IPS-20b (cell line): ENCODE measurements at regions not wholly inside any gene's neighbourhood (a gene's known extent, or its start where the extent isn't known, plus 50 kb on each side); places are given as distances from the start of the nearest gene placed in this dataset.
"Not testable (repeated sequence)": the region's sequence is repeated elsewhere in the genome, so short reads cannot be mapped to it uniquely, and the experiment has no call there.

Source experiments
- H3K27ac ChIP-seq: one replicate; pipeline ENCODE4 v1.5.1; 2013; ENCODE audit warnings: low read length
- H3K27me3 ChIP-seq: 2 replicates; pipeline ENCODE4 v1.6.1; 2013; ENCODE audit warnings: mild to moderate bottlenecking, low read length, inconsistent platforms; ENCODE audit not compliant: insufficient read depth
- H3K36me3 ChIP-seq: 2 replicates; pipeline ENCODE4 v1.6.1; 2013; ENCODE audit warnings: low read depth, mild to moderate bottlenecking, inconsistent platforms, low read length, moderate library complexity; ENCODE audit not compliant: insufficient read depth
- H3K4me1 ChIP-seq: 2 replicates; pipeline ENCODE4 v1.6.1; 2013; ENCODE audit warnings: mild to moderate bottlenecking, control low read depth, inconsistent platforms, low read length, moderate library complexity; ENCODE audit not compliant: insufficient read depth
- H3K4me3 ChIP-seq: 2 replicates; pipeline ENCODE4 v1.5.1; 2013; ENCODE audit warnings: mild to moderate bottlenecking, low read length, inconsistent platforms
- H3K9ac ChIP-seq: 2 replicates; pipeline ENCODE4 v1.6.1; 2013; ENCODE audit warnings: low read depth, mild to moderate bottlenecking, inconsistent platforms, low read length, moderate library complexity
- H3K9me3 ChIP-seq: 2 replicates; pipeline ENCODE4 v1.6.1; 2013; ENCODE audit warnings: mild to moderate bottlenecking, low read depth, low read length, inconsistent platforms; ENCODE audit not compliant: insufficient read depth

DNA sequence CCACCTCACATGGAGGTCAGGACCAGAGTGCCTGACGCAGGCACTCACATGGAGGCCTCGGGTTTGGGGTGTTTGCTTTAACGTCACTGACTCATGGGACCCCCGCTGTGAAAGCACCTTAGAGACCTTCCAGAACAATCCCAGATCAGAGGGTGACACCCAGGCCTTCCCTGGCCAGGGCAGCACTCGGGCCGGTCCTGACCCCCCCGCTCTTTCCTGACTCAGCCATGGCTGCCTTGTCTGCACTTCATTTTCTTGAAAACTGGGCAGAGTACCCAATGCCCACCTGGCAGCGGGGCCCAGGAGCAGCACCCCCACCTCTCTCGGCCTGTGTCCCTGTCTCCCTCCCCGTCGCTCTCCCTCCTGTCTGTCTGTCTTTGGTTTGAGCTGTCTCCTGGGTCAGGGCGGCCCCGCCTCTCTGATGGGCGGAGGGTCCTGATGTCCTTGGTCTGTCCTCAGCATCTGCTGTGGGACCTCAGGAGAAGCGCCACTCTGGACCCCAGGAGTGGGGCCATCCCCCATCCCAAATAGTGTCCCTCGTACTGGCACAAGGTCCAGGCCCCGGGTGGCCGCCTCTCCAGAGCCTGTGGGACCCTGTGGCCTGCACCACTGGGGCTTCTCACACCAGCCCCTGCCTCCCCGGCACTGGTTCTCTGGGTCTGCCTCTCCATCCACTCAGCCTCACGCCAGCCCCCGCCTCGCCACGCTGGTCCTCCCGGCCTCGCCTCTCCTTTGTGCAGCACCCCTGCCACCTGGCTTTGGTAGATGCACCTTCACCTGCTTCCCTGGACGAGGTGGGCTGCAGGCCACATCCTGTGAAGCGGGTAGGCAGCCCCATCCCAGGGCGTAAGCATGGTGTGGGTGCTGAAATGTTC, 55.9 kb upstream of the ZNF469 start:
- Histone ChIP-seq H3K36me3 (no peaks in the 10 kb centered on the region), H3K9me3 (no peaks in the 10 kb centered on the region), H3K4me3 (no peak overlapping the region), H3K4me1 (no peaks in the 10 kb centered on the region), H3K27ac (no peak overlapping the region), H3K27me3 (no peaks in the 10 kb centered on the region), H3K9ac (no peak overlapping the region)

DNA sequence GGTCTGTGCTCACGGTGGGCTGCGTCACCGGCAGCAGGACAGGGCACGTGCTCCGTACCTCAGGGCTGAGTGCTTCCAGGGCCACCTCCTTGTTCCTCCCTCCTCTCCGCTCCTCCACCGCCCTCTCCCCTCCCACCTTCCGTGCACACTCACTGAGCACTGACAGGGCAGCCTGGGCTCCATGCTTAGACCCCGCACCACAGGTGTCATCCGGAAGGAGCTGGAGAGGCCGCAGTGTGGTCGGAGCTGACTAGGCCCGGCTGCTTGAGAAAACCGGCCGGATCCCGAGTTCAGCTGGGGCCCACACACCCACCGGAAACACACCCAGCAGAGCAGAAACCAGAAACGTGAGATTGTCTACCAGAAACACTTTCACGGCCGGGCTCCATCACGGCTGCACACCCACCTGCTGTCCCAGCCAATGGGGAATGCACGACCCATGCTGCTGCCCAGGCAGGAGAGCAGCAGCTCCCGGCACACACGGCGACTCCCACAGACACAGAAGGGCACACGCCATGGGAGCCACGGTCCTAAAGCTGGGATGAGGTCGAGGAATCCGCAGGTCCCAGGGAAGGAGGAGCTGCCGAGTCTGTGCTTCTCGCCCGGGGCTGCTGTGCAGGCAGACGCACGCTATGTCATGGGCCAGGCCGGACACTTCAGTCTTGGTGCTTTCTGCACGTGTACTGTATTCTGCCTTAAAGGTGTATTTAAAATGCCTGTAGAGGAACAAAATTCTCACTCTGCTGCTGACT, 55.0 kb upstream of the ZNF469 start:
- H3K4me1 ChIP-seq: no peaks in the 10 kb centered on the region
- H3K4me3 ChIP-seq: no peak overlapping the region
- H3K36me3 ChIP-seq: no peaks in the 10 kb centered on the region
- no peak overlapping the region for H3K27ac ChIP-seq
- H3K9ac ChIP-seq: no peak overlapping the region
- H3K9me3 ChIP-seq: no peaks in the 10 kb centered on the region
- H3K27me3 ChIP-seq: no peaks in the 10 kb centered on the region

DNA sequence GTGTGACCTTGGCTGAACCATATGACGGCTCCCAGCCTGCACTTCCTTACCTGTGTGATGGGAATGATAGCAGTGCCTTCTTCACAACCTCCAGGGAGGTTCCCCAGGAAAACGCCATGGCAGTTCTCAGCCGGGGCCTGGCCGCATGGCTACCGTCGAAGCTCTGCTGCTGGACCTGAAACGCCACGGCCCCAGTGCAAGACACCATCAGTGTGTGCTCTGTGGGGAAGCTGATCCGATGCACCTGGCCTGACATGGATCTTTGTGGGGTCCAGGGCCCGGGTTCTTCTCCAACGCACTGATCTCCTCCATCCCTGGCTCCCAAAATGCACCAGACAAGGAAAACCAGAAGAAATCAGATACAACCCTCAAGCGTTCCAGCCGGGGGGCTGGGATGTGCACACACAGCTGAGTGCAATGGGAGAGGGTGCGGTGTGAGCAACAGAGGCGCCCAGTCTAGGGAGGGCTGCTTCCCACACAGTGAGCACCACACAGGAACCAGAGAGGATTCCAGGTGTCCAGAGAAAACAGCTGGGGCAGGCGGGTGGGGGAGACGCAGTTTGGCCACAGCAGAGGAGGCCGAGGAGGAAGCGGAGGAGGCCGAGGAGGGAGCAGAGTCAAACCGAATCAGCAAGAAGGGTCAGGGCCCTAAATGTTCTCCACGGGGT, 54.3 kb upstream of the ZNF469 start:
- no peak overlapping the region for H3K27ac ChIP-seq
- H3K36me3 ChIP-seq: no peaks in the 10 kb centered on the region
- no peak overlapping the region for H3K4me3 ChIP-seq
- H3K9me3 ChIP-seq: no peaks in the 10 kb centered on the region
- no peak overlapping the region for H3K9ac ChIP-seq
- H3K4me1 ChIP-seq: no peaks in the 10 kb centered on the region
- no peaks in the 10 kb centered on the region for H3K27me3 ChIP-seq

DNA sequence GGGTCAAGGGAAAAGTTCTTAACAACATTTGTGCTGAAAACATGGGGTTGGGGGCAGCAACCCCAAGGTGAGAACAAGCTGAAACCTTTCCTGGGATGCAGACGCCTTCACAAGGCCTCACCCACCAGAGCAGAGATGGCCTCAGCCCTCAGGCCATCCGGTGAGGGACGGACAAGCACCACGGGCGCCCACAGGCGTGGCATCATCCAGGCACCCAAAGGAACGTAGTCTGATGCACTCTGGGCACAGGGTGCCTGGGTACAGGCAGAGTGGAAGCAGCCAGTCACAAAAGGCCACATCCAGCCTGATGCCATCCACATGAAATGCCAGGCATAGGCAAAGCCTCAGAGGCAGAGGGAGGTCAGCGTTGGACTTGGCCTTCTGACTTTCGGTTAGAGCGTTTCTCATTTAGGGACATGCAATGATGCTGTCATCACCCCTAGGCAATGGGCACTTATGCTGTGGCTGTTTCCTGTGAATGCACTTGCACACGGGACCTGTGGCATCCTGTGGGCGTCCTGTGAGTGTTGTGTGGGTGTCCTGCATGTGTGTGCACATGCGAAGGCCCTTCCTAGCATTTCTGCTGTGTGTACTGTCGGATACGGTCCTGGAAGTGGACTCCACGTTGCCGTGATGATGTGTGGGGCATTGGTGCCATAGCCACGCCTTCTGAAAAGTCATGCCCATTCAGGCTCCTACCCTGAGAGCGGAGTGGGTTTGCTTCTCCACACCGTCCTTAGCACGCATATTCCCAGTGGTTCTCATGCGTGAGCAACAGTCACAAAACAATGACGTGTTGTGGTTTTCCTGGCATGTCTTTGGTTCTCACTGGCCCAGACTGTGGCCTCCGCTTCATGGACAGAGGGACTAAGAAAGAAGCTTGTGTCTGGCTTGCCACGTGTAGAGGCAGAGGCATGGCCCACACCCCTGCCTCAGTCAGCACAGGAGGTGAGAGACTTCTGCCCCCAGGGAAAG, 52.7 kb upstream of the ZNF469 start:
- Histone ChIP-seq H3K27ac (no peak overlapping the region), H3K4me3 (no peak overlapping the region), H3K36me3 (no peaks in the 10 kb centered on the region), H3K4me1 (no peaks in the 10 kb centered on the region), H3K27me3 (no peaks in the 10 kb centered on the region), H3K9ac (no peak overlapping the region), H3K9me3 (no peaks in the 10 kb centered on the region)

DNA sequence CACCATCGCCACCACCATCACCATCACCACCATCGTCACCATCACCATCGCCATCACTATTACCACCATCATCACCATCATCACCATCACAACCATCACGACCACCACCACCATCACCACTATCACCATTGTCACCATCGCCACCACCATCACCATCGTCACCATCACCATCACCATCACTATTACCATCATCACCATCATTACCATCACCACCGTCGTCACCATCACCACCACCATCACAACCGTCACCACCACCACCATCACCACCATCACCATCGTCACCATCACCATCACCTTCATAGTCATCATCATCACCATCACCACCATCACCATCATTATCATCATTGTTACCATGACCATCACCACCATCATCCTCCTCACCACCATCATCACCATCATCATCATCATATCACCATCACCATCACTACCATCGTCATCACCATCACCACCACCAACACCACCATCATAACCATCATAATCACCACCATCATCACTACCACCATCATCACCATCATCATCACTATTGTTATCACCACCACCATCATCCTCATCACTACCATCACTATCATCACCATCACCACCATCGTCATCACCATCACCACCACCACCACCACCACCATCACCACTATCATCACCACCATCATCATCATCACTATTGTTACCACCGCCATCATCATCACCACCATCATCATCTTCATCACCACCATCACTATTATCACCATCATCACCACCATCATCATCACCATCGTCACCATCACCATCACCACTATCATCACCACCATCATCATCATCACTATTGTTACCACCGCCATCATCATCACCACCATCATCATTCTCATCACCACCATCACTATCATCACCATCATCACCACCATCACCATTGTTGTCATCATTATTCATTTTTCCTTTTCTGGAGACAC, 51.5 kb upstream of the ZNF469 start:
- no peaks in the 10 kb centered on the region for H3K4me1 ChIP-seq
- H3K9ac ChIP-seq: no peak overlapping the region
- 0 out of 2 replicates have a peak, but pooled peaks cover under 1% of the 10 kb centered on the region for H3K9me3 ChIP-seq
- no peaks in the 10 kb centered on the region for H3K27me3 ChIP-seq
- H3K27ac ChIP-seq: no peak overlapping the region
- H3K36me3 ChIP-seq: no peaks in the 10 kb centered on the region
- no peak overlapping the region for H3K4me3 ChIP-seq

DNA sequence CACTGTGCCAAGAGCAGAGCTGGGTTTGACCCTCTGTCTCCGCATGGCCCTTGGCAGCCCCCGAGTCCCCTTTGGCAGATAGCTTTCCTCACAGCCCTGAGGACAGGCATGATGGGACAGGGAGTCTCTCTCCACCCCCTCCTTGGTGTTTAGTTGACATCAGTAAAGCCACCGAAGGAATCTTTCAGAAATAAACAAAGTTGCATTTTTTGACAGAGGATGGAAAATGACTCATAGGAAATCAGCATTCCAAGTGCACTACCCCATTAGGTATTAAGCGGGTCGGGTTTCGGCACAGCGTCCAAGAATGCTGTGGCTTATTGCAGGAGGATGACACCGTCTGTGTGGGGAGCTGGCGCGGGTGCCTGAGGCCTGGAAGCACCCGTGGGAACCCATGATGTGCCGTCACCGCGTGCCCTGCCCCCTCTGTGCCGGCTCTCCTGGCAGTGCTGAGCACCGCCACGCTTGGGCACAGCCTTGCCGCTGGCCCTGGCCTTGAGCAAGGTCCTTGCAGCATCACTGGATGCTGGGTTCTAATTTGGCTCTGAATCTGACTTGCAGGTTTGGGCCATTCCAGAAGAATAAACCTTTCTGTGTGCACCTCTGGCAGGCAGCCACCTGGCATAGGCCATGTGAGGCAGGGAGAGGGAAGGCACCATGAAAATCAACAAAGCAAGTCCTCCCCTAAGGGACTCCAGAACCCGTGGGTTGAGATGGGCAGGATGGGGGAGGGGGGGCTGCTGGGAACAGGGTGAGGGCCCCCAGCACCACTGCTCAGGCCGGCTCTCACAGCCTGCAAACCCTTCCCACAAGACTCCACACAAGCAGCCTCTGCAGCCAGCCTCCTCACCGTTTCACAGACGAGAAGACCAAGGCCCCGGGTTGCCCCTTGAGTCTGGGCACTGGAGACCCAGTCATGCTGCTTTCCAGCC, 50.5 kb upstream of the ZNF469 start:
- Histone ChIP-seq H3K36me3 (no peaks in the 10 kb centered on the region), H3K27me3 (no peaks in the 10 kb centered on the region), H3K9me3 (0 out of 2 replicates have a peak, but pooled peaks cover 5% of the 10 kb centered on the region), H3K9ac (no peak overlapping the region), H3K4me3 (no peak overlapping the region), H3K27ac (no peak overlapping the region), H3K4me1 (no peaks in the 10 kb centered on the region)

DNA sequence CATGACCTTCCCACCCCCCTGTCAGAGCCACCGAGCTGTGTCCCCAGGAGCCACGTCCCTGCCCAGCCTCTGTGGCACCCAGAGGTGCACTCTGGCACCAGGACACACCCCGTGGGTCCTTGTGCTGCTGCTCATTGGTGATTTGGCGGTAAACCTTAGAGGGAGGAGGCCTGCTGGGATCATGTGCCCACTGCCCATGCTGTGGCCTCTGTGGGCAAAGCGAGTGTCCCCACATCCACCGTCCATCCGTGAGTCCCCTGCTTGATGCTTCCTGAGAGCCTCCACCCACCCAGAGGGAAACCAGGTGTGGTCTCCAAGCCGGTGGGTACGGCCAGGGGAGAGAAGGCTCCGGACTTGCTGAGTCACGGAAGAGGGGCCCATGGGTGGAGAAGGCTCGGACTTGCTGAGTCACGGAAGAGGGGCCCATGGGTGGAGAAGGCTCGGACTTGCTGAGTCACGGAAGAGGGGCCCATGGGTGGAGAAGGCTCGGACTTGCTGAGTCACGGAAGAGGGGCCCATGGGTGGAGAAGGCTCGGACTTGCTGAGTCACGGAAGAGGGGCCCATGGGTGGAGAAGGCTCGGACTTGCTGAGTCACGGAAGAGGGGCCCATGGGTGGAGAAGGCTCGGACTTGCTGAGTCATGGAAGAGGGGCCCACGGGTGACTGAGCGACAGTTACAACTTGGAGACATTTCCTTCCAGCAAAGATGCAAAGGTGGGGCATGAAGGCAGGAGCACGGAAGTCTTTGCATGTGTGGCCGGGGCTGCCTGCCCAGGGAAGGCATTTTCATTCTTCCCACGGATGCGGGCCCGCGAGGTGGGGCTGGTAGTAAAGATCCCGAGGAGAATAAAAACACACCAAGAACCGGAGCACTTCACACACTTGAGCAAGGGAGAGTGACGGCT, 49.6 kb upstream of the ZNF469 start:
- not testable (repeated sequence) for H3K9me3 ChIP-seq, H3K36me3 ChIP-seq, H3K4me1 ChIP-seq, H3K9ac ChIP-seq, H3K27me3 ChIP-seq, H3K4me3 ChIP-seq, H3K27ac ChIP-seq
